Spleen (tissue), 11 donors: ENCODE measurements at regions not wholly inside any gene's neighbourhood (a gene's known extent, or its start where the extent isn't known, plus 50 kb on each side); places are given as distances from the start of the nearest gene placed in this dataset.

Experiments
- DNase-seq: peaks from one replicate; pipeline ENCODE4 v3.0.0-alpha.2; 2020
- H3K27ac ChIP-seq, 8 donors: fragments of 200-600 bp; sonication (generic) in 7 of 8; 1 replicate in 4 of 8; 2 replicates in 4 of 8; pipeline versions ENCODE4 v1.5.0 to v1.8.0; 2016 to 2021; ENCODE audit warnings: inconsistent platforms in 4 of 8, mild to moderate bottlenecking in 4 of 8, moderate library complexity in 1 of 8
- H3K27me3 ChIP-seq, 7 donors: fragments of 200-600 bp; sonication (generic) in 6 of 7; replicated peaks in 1 of 7; 1 replicate in 4 of 7; 2 replicates in 3 of 7; pipeline versions ENCODE4 v1.5.0 to v1.8.0; 2016 to 2021; ENCODE audit warnings: inconsistent platforms in 3 of 7, mild to moderate bottlenecking in 1 of 7
- H3K36me3 ChIP-seq, 6 donors: fragments of 200-600 bp; sonication (generic) in 5 of 6; 1 replicate in 4 of 6; 2 replicates in 2 of 6; pipeline versions ENCODE4 v1.5.0 to v1.8.0; 2016 to 2021; ENCODE audit warnings: inconsistent platforms in 2 of 6
- H3K4me1 ChIP-seq, 6 donors: fragments of 200-600 bp; sonication (generic) in 5 of 6; 1 replicate in 3 of 6; 2 replicates in 3 of 6; pipeline versions ENCODE4 v1.5.0 to v1.8.0; 2016 to 2021; ENCODE audit warnings: inconsistent platforms in 3 of 6
- H3K4me3 ChIP-seq, 8 donors: fragments of 200-600 bp; sonication (generic) in 7 of 8; 1 replicate in 4 of 8; 2 replicates in 4 of 8; pipeline versions ENCODE4 v1.5.0 to v1.8.0; 2016 to 2021; ENCODE audit warnings: inconsistent platforms in 4 of 8, mild to moderate bottlenecking in 4 of 8, moderate library complexity in 2 of 8
- H3K9me3 ChIP-seq, 8 donors: fragments of 200-600 bp; sonication (generic) in 7 of 8; 1 replicate in 4 of 8; 2 replicates in 4 of 8; pipeline versions ENCODE4 v1.5.0 to v1.8.0; 2016 to 2021; ENCODE audit warnings: inconsistent platforms in 4 of 8
- POLR2A ChIP-seq, 3 donors: fragments of 450-650 bp; IDR thresholded peaks; one replicate each; pipeline ENCODE4 v1.5.1; 2017; ENCODE audit warnings: antibody characterized with exemption in 3 of 3, mild to moderate bottlenecking in 1 of 3
- POLR2AphosphoS5 ChIP-seq, 3 donors: sonication (generic); formaldehyde crosslinking; IDR thresholded peaks; one replicate each; pipeline ENCODE4 v1.5.1; 2017; ENCODE audit warnings: antibody characterized with exemption in 3 of 3
- WGBS, 5 donors: extraction: QIAGEN DNeasy Blood & Tissue Kit in 3 of 5; methylation state at CpG; one replicate each; pipeline versions ENCODE4 v1.1.5 to v1.1.7; 2013 to 2018; 5-methylcytosine and 5-hydroxymethylcytosine counted together
- intact Hi-C: fragments of 100-400 bp; cut with DNase I; formaldehyde crosslinking; loops from one replicate; pipeline ENCODE4 v1.15.0; 2023; ENCODE audit warnings: low total_unique reads
- TF ChIP-seq, protein P1 (sequence below), 11 experiments: fragments of 200-600 bp in 7 of 11; fragments of 450-650 bp in 4 of 11; sonication (generic) in 4 of 11; IDR thresholded peaks in 8 of 11; conservative IDR thresholded peaks in 3 of 11; 1 replicate in 7 of 11; 2 replicates in 4 of 11; pipeline versions ENCODE4 v1.4.0 to v1.8.0; 2016 to 2021; ENCODE audit warnings: antibody characterized with exemption in 11 of 11, inconsistent platforms in 4 of 11, mild to moderate bottlenecking in 1 of 11
- donor health status: healthy with polysubstance abuse.
- donor health status: DM: no; HTN: no; CAD: no; lungs with moderate emphysema.
- donor health status: DM: no; HTN: no; CAD: no.
- donor health status: Bipolar disorder and iron deficiency.
- donor health status: healthy.
- donor health status: DM: no; HTN: no; CAD: no.
- donor health status: DM: yes; HTN: yes; CAD: no.

DNA sequence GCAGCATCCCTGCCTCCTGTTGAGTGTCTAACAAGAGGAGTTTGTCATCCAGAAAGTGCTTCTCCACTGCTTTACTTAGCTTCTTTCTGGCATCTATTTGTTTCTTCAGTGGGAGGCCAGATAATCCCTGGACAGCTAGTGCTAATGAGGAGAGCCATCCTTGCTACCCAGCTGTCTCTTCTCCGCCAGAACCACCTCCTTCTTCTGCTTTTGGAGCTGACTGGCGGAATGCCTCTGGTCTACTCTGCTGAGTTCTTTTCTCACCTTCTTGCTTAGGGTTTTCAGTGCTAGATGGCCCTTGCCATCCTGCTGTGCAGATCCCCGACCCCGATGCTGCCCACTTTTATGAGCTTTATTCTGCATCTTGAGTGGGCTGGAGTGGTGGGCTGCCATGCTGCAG is 145.8 kb downstream of the GPBP1 start:
- 85 to 97% (median 95%) methylated on average over 4 of the region's 4 CpGs for WGBS, 5 donors
- Histone ChIP-seq H3K27ac (no peak overlapping the region), H3K27me3 (peaks cover 0 to 14% (median 0%) of the 10 kb centered on the region in 7 donors), H3K9me3 (no peaks in the 10 kb centered on the region), H3K36me3 (no peaks in the 10 kb centered on the region), H3K4me1 (no peaks in the 10 kb centered on the region), H3K4me3 (no peak overlapping the region)
- DNase-seq = no peak
- intact Hi-C loops = no loop called here
- no peak for TF ChIP-seq POLR2AphosphoS5 (IDR thresholded peaks at IDR 0.05)
- TF ChIP-seq, protein P1, sequence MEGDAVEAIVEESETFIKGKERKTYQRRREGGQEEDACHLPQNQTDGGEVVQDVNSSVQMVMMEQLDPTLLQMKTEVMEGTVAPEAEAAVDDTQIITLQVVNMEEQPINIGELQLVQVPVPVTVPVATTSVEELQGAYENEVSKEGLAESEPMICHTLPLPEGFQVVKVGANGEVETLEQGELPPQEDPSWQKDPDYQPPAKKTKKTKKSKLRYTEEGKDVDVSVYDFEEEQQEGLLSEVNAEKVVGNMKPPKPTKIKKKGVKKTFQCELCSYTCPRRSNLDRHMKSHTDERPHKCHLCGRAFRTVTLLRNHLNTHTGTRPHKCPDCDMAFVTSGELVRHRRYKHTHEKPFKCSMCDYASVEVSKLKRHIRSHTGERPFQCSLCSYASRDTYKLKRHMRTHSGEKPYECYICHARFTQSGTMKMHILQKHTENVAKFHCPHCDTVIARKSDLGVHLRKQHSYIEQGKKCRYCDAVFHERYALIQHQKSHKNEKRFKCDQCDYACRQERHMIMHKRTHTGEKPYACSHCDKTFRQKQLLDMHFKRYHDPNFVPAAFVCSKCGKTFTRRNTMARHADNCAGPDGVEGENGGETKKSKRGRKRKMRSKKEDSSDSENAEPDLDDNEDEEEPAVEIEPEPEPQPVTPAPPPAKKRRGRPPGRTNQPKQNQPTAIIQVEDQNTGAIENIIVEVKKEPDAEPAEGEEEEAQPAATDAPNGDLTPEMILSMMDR (IDR thresholded peaks at IDR 0.05 in 8 of 11, conservative IDR thresholded peaks at IDR 0.05 in 3 of 11) = no peak
- TF ChIP-seq POLR2A (IDR thresholded peaks at IDR 0.05) = no peak

DNA sequence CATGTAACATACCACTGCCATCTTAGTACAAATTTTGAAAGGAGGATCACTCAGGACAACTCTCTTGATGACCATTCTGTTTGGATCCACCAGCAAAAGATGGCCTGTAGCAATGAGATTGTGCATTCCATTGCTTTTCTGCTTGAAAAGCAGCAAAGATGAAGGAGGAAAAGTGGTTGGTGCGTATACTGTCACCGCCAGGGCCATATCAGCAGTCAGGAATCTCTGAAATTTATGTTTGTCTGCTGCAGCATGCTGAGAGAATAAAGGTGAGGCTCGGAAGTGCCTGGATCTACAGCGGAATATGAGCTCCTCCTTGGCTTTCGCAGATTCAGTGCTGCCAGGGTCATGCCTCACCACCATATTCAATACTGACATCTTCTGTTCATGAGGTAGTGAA is 144.4 kb downstream of the GPBP1 start:
- 90 to 98% (median 93%) methylated on average over 5 of the region's 5 CpGs for WGBS, 5 donors
- TF ChIP-seq POLR2A (IDR thresholded peaks at IDR 0.05) = no peak

GRCh38 chr5:57317341-57317740 is 143.5 kb downstream of the GPBP1 start:
- DNase-seq = no peak
- peak overlapping the region in 7 of 8 donors; percentile 29 to 63 (median 58) for H3K27ac ChIP-seq

More for the DNA sequence above, 144.4 kb downstream of the GPBP1 start:
- Histone ChIP-seq H3K4me3 (no peak overlapping the region), H3K9me3 (no peaks in the 10 kb centered on the region), H3K27me3 (peaks cover 0 to 14% (median 0%) of the 10 kb centered on the region in 7 donors), H3K27ac (peak overlapping the region in 4 of 8 donors; percentile 39 to 62 (median 52)), H3K36me3 (no peaks in the 10 kb centered on the region), H3K4me1 (no peaks in the 10 kb centered on the region)
- no peak for DNase-seq
- intact Hi-C loops = no loop called here

DNA sequence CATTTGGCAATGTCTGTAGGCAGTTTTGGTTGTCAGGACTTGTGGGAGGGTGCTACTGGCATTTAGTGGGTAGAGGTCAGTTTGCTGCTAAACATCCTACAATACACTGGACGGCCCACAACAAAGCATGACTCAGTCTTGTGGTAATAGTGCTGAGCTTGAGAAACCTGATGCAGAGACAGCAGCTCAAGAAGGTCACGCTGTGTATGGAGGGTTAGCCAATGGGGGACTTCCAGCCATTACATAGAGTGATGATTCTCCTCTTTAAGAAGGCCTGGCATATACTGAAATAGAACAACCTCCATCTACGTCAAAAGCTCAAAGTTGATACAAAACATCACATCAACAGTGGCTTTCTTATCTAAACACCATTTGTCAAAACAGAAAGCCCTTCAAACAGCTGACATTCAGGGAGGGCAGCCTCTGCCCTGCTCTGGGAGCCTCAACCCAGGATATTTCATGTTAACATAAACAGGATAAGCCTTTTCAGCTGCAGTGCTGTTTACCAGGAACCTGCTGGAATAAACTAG is 143.0 kb downstream of the GPBP1 start:
- no peak for TF ChIP-seq POLR2A (IDR thresholded peaks at IDR 0.05)
- peak in 1 of 3 donors; percentile 30 for TF ChIP-seq POLR2AphosphoS5 (IDR thresholded peaks at IDR 0.05)
- Histone ChIP-seq H3K27me3 (peaks cover 0 to 5% (median 0%) of the 10 kb centered on the region in 7 donors), H3K9me3 (no peaks in the 10 kb centered on the region), H3K36me3 (no peaks in the 10 kb centered on the region), H3K4me3 (no peak overlapping the region), H3K27ac (peak overlapping the region in 7 of 8 donors; percentile 29 to 63 (median 58)), H3K4me1 (no peaks in the 10 kb centered on the region)
- intact Hi-C loops = no loop called here
- DNase-seq = no peak
- WGBS, 5 donors = 54 to 71% (median 66%) methylated on average over 3 of the region's 3 CpGs

More at GRCh38 chr5:57317341-57317740, 143.5 kb downstream of the GPBP1 start:
- Histone ChIP-seq H3K9me3 (no peaks in the 10 kb centered on the region), H3K4me1 (no peaks in the 10 kb centered on the region), H3K4me3 (no peak overlapping the region), H3K36me3 (no peaks in the 10 kb centered on the region), H3K27me3 (peaks cover 0 to 8% (median 0%) of the 10 kb centered on the region in 7 donors)
- TF ChIP-seq, protein P1 (IDR thresholded peaks at IDR 0.05 in 8 of 11, conservative IDR thresholded peaks at IDR 0.05 in 3 of 11) = no peak
- TF ChIP-seq POLR2AphosphoS5 (IDR thresholded peaks at IDR 0.05) = no peak
- TF ChIP-seq POLR2A (IDR thresholded peaks at IDR 0.05) = no peak
- intact Hi-C loops = no loop called here
- 63 to 74% (median 70%) methylated on average over 5 of the region's 5 CpGs for WGBS, 5 donors

GRCh38 chr5:57315941-57316340 is 142.1 kb downstream of the GPBP1 start:
- intact Hi-C loops = no loop called here
- H3K4me3 ChIP-seq = no peak overlapping the region
- H3K27me3 ChIP-seq = peaks cover 0 to 5% (median 0%) of the 10 kb centered on the region in 7 donors
- no peaks in the 10 kb centered on the region for H3K36me3 ChIP-seq
- 92 to 98% (median 93%) methylated on average over 3 of the region's 3 CpGs for WGBS, 5 donors
- DNase-seq = no peak
- TF ChIP-seq, protein P1 (IDR thresholded peaks at IDR 0.05 in 8 of 11, conservative IDR thresholded peaks at IDR 0.05 in 3 of 11) = no peak
- TF ChIP-seq POLR2A (IDR thresholded peaks at IDR 0.05) = no peak
- no peak for TF ChIP-seq POLR2AphosphoS5 (IDR thresholded peaks at IDR 0.05)
- no peaks in the 10 kb centered on the region for H3K4me1 ChIP-seq
- H3K27ac ChIP-seq = peak overlapping the region in 3 of 8 donors; percentile 47 to 62 (median 55)
- H3K9me3 ChIP-seq = no peaks in the 10 kb centered on the region
